Breast epithelium (tissue), 3 donors: ENCODE measurements at regions not wholly inside any gene's neighbourhood (a gene's known extent, or its start where the extent isn't known, plus 50 kb on each side); places are given as distances from the start of the nearest gene placed in this dataset.

ENCODE experiments used
- POLR2AphosphoS5 ChIP-seq, 3 donors: sonication (generic); formaldehyde crosslinking; IDR thresholded peaks; one replicate each; pipeline ENCODE4 v1.6.1; 2017; ENCODE audit warnings: antibody characterized with exemption in 3 of 3
- TF ChIP-seq, protein P1 (sequence below), 3 donors: fragments of 450-650 bp; IDR thresholded peaks; one replicate each; pipeline ENCODE4 v1.5.1; 2016 to 2017; ENCODE audit warnings: antibody characterized with exemption in 3 of 3, mild to moderate bottlenecking in 3 of 3, moderate library complexity in 3 of 3

GRCh38 chr6:166005401-166005943 lies 162.2 kb downstream of the TBXT start:
- TF ChIP-seq POLR2AphosphoS5 (IDR thresholded peaks at IDR 0.05): no peak
- TF ChIP-seq, protein P1, sequence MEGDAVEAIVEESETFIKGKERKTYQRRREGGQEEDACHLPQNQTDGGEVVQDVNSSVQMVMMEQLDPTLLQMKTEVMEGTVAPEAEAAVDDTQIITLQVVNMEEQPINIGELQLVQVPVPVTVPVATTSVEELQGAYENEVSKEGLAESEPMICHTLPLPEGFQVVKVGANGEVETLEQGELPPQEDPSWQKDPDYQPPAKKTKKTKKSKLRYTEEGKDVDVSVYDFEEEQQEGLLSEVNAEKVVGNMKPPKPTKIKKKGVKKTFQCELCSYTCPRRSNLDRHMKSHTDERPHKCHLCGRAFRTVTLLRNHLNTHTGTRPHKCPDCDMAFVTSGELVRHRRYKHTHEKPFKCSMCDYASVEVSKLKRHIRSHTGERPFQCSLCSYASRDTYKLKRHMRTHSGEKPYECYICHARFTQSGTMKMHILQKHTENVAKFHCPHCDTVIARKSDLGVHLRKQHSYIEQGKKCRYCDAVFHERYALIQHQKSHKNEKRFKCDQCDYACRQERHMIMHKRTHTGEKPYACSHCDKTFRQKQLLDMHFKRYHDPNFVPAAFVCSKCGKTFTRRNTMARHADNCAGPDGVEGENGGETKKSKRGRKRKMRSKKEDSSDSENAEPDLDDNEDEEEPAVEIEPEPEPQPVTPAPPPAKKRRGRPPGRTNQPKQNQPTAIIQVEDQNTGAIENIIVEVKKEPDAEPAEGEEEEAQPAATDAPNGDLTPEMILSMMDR (IDR thresholded peaks at IDR 0.05): no peak
